GM19351 (cell line): ENCODE measurements at regions not wholly inside any gene's neighbourhood (a gene's known extent, or its start where the extent isn't known, plus 50 kb on each side); places are given as distances from the start of the nearest gene placed in this dataset.
"Not testable (repeated sequence)": the region's sequence is repeated elsewhere in the genome, so short reads cannot be mapped to it uniquely, and the experiment has no call there.

ENCODE experiments used
- ATAC-seq: cut with Tn5 transposase; IDR thresholded peaks from one replicate; pipeline ENCODE4 v1.9.1; 2021; ENCODE audit warnings: mild to moderate bottlenecking, moderate library complexity; ENCODE audit not compliant: unreplicated experiment

DNA sequence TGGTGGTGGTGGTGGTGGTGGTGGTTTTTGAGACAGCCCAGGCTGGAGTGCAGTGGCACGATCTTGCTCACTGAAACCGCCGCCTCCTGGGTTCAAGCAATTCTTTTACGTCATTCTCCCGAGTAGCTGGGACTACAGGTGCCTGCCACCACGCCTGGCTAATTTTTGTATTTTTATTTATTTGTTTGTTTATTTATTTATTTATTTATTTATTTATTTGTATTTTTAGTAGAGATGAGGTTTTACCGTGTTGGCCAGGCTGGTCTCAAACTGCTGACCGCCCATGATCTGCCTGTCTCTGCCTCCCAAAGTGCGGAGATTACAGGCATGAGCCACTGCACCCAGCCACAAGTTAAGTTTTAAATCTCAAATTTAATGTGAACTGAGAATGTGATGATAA, 126.5 kb downstream of the PCDH18 start:
- ATAC-seq: not testable (repeated sequence)

DNA sequence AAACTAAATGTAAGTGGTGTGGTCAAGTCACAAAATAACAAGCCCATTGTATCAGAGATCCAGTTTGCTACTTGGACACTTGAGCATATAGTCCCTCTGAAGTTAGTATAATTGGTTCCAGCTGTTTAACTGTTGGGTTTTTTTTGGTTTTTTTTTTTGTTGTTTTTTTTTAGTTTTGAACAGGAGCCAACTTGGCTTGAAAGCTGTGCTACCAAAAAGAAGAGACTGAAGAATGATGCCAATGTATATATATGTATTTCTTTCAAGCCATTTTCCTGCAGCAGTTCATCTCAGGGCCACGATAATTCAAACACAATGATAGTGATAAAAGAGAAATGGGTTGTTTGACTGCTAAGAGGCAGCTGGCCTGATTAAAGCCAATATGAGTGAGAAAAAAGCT, 138.3 kb downstream of the PCDH18 start:
- no peak for ATAC-seq

DNA sequence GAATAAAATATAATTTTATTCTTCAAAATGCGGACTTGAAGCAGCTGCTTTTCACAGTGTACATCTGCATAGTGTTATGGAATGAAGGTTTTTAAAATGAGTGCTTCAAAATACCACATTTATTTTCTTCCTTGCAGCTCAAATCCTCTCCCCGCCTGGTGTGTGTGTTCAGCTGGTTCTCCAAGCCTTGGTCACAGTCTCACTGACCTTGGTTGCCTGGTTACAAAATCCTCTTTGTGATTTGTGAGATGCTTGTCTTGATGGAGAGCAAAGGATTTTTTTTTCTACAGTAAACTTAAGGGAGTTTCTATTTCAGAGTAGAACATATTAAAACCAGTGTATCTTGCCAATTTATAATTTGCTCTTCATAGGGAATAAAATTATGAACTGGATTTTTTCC, 139.2 kb downstream of the PCDH18 start:
- no peak for ATAC-seq

DNA sequence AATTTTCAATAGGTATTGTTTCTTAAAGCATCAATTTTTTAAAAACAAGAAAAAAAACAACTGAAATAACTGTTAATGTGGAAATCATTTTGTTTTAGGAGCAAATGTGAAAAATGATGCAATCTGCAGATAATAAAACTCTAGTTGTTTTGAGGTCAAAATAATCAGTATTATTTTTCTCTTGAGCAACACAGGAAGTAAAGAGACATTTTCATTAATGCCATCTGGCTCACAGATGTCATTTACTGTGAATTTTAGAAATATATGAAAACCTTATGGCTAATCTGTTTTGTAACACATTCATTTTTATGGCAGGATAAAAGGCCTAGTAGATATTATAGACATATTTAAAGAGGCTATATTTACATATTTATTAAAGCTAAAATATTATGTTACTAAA, 141.6 kb downstream of the PCDH18 start:
- no peak for ATAC-seq

DNA sequence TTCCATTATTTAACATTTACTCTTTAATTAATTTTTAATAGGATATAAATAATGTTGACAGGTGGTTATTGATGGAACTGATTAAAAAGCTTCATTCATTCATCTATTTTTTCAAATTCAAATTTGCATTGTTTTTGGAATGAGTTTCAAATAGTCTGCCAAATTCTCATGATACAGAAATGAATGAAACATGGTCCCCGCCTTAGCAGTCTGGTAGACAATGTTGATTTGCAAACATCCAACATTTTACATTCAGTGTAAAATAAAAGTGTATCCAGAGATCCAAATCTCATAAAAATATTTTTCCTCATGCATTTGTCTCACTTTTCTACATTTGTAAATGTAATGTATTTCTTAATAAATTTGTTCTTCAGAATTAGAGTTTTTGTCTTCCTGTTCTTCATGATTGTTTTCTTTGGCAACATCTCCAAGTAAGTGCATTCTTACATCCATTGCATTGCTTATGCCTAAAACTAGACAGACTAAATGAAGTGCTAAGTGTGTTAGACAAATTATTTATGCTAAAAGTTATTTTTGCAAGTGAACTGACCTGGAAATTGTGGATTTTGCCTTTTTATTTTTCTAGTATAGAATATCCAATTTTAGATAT, 142.3 kb downstream of the PCDH18 start:
- ATAC-seq: no peak

DNA sequence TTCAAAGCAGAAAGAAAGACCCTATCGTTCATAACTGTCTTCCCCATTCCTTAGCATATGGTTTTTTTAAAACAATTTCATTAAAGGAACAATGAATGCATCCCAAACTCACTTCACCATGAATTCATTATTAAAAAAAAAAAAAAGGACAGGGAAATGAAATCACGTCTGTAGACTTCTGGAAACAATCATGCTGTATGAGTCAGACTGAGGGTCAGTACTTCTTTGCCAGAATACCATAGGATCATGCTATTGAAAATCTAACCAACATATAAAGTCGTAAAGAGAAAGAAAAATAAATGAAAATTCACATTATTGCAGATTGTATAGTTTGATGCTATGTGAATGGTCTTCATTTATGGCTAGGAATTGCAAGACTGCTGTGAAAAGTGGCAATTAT, 144.4 kb downstream of the PCDH18 start:
- ATAC-seq: no peak

DNA sequence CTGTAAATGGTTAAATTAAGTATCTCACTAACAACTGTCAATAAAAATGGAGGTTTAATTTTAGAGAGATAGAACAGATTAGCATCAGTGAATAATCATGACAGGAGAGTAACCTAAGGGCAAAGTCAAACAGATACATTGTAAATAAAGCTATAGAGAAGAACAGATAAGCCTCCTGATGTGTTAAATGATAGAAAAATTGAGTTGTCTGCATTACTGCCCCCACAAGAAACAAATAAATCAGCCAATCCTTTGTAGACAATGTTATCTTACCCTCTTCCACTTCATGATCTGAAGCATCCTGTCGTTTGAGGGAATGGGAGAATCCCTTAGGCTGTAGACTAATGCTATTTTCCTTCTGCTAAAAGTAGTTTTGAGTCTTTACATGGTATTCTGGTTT, 147.8 kb downstream of the PCDH18 start:
- no peak for ATAC-seq

DNA sequence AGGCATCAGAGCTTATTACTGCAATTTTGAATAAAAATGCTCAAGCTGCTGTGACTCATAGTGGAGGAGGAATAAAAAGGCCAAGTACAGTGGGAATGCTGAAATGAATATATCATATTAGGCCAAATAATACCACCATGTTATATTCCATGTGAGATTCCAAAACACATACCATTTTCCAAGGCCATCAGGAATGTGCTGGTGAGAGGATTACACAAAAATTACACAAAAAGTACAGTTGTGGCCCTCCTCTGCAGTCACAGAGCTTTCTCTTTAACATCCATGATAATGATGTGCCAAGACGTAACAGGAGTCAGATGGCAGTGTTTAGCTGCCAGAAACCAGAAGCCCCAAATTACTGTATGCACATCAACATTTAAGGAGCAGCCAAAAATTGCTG, 153.5 kb downstream of the PCDH18 start:
- no peak for ATAC-seq

DNA sequence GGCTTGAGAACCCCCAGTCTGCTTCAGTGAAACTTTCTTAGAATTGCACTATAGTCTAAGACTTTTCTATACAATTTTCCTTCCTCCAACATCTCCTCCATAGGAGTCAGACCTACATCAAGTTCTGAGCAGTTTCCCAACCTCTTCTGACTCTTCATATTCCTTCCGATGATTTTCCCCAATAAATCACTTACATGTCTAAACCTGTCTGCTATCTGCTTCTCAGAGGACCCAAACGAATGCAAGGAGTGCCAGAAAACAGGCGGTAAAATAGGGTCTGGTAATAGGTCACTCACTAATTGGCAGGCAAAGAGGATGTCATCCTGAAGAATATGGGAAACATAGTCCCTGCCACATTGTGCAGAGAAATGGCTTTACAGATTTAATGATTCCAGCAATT, 153.9 kb downstream of the PCDH18 start:
- ATAC-seq: no peak

DNA sequence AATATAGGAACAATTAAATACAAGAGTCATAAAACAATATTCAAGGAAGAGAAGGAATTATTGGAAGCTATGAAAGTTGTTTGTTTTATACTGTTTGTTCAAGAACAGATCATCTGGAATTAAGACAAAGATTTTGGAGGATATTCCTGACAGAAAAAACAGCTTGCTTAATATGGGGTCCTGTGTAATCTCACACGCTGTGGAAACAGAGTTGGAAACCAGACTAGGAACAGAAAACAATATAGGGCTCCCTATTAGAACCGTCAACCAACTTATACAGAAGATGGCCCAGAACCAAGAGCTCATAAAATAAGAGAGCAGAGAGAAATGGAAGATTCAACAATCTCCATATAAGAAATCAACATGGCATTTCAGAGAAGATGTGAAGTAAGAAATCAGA, 156.0 kb downstream of the PCDH18 start:
- no peak for ATAC-seq

DNA sequence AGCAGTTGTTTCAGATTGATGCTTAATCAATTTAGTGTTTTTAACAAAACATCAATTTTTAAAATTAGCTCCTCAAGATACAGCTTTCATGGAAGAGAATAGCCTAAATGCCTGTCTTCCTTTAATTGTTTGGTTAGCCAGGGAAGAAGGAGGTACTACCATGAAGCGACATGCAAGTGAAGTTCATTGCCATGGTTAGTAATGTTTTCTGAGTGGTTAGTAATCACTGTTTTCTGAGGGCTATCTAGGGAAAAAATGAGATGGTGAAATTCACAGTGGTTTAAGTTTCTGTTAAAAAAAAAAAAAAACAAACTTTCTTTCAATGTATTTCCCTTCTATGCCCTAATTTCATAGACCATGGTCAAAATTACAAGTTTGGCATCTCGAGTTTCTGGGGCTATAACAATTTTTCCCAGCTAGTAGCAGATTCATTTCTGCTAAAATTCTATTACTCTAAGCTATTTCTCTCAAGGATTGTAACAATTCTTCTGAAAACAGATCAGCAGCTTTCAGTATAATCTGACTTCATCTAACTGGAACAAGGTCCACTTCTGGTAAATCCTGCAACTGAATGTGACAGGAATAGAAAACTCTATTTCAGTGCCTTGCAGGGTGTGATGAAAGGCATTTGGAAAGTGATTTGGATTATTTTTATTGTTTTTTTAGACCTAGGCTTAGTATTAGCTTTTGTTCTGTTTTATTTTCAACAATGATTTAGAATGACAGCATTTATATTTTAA, 157.0 kb downstream of the PCDH18 start:
- ATAC-seq: no peak

DNA sequence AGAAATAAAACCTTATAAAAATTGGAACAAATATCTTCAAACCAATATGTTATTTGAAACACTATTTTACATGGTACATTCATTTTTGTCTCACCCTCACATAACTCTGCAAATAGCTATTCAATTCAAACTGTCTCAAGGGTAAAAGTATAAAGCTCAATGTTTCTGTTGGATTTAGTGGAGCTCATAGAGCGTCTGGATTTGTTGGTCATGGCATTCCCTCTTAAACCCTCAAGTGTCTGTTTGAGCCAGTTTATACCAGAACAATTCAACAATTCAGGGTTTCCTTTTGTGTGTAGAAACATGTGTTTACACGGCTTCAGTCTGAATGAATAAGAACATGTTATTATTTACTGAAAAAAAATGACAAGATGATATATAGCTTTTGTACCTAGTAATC, 161.6 kb downstream of the PCDH18 start:
- ATAC-seq: no peak

DNA sequence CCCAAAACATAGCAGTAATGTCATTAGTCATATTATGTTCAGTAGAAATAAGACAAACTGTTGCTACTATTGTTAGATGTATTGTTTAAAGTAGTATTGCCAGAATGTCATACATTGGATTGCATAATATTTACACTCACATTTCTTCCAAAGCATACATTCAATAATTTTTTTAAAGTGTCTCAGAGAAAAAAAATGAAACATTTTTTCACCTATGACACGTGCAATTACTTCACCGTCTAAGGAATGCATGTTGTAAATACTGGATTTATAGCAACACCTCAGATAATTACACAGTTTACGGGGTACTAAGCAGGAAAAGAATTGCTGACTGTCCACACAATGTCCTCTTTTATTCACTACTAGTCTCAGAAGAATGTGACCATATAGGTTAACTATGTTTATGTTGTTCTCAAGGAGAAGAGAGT, 162.1 kb downstream of the PCDH18 start:
- no peak for ATAC-seq

DNA sequence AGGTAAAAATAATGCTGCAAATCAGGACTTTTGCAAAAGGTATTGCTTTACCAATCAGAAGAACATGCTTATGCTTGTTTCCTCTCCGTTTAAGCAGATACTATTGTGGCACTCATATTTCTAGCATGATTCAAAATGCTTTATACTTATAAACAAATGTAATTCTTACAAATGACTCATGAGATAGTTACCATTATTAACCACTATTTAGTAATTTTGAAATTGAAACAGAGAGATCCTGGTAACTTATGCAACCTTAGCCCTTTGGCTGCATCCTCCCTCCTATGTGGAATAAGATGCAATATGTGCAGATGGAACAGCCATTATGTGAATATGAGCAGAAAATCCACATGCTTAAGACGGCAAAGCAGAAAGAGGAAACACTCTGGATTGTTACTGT, 164.7 kb downstream of the PCDH18 start:
- ATAC-seq: no peak

DNA sequence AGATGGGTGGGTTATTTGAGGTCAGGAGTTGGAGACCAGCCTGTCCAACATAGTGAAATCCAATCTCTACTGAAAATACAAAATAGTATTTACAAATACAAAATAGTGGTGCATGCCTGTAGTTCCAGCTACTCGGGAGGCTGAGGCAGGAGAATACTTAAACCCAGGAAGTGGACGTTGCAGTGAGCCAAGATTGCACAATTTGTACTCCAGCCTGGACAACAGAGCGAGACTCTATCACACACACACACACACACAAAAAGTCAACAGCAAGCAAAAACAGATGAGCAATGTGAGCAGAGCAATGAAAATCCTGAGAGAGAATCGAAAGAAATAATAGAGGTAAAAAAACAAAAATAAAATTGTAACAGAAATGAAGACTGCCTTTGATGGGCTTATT, 168.8 kb downstream of the PCDH18 start:
- no peak for ATAC-seq

DNA sequence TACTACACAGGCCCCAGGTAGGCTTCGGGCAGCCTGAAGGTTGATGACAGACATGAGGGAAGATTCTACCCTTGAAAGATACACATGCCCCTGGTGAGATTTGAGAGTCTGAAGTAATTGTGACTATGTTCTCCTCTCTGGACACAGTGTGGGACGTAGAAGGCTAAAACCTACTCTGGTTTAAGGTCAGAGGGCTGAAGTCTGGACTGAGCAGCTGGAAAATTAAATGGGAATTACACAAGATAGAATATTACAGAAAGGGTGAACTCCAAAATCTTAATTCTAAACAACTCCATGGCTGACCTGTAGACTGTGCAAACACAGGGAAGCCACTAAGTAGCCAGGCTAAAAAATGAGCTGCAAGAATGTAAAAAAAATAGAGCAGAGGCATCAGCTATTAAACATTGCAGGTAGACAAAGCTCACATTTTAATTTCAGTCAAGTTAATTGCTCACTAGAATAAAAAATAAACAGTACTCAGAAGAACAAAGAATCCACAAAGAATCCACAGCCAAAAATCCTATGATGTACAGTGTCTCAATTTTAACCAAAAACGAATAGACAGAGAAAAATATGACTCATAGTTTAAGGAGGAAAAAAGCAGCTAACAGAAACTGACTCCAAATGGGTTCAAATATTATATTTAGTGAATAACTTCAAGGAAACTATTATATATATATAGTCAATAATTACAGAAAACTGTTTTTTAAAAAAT, 170.4 kb downstream of the PCDH18 start:
- ATAC-seq: no peak

DNA sequence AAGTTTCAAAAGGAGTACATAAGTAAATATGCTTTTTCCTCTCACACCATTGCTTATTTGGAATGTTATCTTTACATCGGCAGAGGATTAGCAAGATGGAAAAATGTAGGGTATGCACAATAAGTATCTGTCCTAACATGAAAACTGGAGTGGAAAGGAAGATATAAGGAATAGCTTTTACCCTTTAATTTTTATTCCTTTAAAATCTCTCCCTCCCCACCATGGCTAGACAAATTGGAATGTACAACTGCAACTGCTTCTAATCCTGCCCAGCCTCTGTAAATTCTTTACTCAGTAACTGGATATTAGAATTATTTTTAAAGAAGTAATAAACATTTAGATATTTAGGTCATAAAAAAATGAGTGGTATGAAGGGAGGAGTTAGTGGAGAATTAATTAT, 171.5 kb downstream of the PCDH18 start:
- ATAC-seq: no peak

DNA sequence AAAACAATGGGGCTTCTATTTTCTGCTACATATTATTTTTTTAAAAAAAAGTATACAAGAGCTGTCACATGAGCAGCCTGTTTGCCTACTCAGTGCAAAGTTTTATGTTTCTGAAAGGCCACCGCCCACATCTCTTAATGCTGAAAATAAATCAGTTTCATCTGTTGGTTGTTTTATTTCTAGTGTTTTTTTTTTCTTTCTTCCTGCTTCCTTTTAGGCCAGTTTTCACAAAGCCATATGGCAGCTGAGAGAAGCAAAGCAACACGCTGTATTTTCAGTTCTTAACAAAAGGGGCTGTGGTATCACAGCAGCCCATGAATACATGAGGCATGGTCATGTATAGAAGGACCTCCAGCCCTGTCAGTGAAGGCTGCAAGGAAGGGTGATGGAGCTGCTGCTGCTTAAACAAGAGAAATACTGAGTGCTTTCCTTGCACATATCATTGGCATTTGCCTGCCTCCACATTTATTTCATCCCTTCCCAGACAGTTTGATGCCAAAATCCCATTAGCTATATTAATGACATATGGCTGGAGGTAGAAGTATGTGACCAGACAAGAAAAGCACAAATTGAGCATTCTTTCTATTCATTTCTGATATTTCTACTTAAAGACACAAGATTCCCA, 172.5 kb downstream of the PCDH18 start:
- no peak for ATAC-seq

DNA sequence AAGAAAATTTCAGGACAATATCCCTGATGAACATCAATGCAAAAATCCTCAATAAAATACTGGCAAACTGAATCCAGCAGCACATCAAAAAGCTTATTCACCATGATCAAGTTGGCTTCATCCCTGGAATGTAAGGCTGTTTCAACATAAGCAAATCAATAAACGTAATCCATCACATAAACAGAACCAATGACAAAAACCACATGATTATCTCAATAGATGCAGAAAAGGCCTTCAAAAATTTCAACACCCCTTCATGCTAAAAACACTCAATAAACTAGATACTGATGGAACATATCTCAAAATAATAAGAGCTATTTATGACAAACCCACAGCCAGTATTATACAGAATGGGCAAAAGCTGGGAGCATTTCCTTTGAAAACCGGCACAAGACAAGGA, 177.7 kb downstream of the PCDH18 start:
- ATAC-seq: not testable (repeated sequence)

DNA sequence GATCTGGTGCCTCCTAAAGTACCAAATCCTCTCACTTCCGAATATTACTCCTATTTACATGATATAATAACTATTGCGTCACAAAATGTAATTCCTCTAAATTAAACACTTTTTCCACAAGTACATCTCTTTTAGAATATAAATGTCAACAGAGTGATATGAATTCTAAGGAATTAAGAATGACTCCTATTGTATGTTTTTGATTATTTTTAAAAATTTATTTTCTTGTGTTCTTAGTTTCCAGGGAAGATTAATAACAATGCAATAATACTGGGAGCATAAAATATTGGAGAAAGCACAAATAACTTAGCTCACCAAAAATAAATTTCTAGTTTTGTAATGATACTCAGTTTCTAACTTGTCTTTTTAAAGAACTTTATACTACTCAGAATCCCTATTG, 184.9 kb downstream of the PCDH18 start:
- no peak for ATAC-seq

DNA sequence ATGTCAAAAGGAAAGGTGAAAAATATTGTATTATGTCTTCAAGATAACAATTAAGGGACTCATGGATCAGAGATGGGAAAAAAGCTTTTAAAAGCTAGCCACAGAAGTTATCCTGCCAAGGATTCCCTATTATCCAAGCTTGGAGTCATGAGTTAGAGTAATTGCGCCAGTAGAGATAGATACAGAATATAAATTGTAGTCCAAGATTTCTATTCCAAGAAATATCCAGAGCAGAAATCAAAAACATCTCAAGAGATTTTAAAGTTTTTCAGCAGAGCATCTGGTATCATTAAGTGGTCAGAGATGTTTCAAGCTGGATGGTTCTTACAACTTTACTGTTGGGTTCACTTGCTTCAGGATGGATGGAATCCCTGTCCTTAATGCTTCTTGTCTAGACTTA, 186.7 kb downstream of the PCDH18 start:
- ATAC-seq: no peak

DNA sequence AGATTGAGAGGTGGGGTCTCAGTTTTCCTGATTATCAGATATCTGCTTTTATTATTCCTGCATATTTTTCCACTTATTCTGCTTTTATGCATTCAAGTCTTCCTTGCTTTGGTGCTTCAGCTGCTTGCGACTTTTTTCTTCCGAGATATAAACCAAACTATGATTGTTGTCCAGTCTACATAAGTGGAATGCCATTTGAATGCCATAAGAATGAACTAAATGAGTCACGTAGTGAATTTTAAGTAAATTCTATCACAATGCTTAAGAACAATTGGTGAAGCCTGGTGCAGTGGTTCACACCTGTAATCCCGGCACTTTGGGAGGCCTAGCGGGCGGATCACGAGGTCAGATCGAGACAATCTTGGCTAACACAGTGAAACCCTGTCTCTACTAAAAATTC, 189.1 kb downstream of the PCDH18 start:
- ATAC-seq: no peak
